GM12892 (cell line): ENCODE measurements at regions not wholly inside any gene's neighbourhood (a gene's known extent, or its start where the extent isn't known, plus 50 kb on each side); places are given as distances from the start of the nearest gene placed in this dataset.

Experiments used
- POLR2A ChIP-seq: IDR thresholded peaks from 2 replicates; pipeline ENCODE4 v1.6.1; 2011; ENCODE audit warnings: low read depth, low read length, control low read depth
- TAF1 ChIP-seq: IDR thresholded peaks from 2 replicates; pipeline ENCODE4 v1.6.1; 2011; ENCODE audit warnings: low read depth, mild to moderate bottlenecking, control low read depth, low read length, borderline replicate concordance

- no peak for TF ChIP-seq TAF1
- TF ChIP-seq POLR2A, result no peak
Observed at GRCh38 chr4:130338851-130339250, 1242.9 kb downstream of the C4orf33 start.
